ENCODE measurements at regions not wholly inside any gene's neighbourhood (a gene's known extent, or its start where the extent isn't known, plus 50 kb on each side); places are given as distances from the start of the nearest gene placed in this dataset.
A peak's percentile ranks its signal among the peaks of the same experiment; 100 is the strongest.

DNA sequence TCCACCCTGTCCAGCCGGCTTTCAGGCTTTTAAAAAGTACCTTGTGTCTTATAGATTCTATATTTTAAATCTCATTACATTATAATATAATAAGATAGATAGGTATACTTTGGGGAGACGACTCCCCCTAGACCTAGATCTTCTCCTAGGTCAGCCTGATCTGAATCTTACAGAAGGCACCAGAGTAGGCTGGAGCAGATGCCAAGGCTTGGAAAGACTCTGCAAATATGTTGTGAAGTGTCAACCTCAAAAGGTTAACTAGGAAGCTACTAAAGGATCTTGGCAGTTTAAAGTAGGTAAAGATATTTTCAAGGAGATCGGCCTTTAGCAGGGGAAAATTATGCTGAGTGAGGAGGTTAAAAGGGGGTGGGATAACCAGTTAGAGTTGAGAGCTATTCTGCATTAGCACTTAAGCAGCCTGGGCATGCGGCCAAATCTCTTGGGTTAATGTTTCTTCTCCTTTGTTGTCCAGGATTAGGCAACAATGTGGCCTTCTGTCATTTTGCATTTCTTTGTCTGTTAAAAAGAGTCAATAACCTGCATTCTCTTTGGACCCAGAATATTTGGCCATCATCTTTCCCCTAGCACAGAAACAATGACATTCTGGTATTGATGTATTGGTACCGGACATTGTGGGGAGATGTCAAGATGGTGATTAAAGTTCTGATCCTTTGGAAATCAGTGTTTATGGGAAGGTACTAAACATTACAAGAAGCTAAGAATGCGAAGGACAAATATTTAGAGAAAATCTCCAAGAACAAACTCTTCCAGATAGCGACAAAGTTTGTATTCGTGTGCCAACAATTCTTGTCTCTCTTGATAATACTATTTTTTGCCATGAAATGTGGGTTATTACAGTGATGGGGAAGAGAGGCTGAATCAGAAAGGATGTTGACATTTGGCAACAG, 51.2 kb upstream of the DHX40 start (continued):
- TF ChIP-seq, protein P1, sequence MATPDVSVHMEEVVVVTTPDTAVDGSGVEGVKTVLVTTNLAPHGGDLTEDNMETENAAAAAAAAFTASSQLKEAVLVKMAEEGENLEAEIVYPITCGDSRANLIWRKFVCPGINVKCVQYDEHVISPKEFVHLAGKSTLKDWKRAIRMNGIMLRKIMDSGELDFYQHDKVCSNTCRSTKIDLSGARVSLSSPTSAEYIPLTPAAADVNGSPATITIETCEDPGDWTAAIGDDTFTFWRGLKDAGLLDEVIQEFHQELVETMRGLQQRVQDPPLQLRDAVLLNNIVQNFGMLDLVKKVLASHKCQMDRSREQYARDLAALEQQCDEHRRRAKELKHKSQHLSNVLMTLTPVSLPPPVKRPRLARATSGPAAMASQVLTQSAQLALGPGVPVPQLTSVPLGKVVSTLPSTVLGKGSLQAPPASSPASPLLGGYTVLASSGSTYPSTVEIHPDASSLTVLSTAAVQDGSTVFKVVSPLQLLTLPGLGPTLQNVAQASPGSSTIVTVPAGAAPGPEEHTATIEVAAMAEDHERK (CRISPR knock-in tag; IDR thresholded peaks at IDR 0.05; ENCODE audit: low read depth), result no peak
- TF ChIP-seq, protein P2, sequence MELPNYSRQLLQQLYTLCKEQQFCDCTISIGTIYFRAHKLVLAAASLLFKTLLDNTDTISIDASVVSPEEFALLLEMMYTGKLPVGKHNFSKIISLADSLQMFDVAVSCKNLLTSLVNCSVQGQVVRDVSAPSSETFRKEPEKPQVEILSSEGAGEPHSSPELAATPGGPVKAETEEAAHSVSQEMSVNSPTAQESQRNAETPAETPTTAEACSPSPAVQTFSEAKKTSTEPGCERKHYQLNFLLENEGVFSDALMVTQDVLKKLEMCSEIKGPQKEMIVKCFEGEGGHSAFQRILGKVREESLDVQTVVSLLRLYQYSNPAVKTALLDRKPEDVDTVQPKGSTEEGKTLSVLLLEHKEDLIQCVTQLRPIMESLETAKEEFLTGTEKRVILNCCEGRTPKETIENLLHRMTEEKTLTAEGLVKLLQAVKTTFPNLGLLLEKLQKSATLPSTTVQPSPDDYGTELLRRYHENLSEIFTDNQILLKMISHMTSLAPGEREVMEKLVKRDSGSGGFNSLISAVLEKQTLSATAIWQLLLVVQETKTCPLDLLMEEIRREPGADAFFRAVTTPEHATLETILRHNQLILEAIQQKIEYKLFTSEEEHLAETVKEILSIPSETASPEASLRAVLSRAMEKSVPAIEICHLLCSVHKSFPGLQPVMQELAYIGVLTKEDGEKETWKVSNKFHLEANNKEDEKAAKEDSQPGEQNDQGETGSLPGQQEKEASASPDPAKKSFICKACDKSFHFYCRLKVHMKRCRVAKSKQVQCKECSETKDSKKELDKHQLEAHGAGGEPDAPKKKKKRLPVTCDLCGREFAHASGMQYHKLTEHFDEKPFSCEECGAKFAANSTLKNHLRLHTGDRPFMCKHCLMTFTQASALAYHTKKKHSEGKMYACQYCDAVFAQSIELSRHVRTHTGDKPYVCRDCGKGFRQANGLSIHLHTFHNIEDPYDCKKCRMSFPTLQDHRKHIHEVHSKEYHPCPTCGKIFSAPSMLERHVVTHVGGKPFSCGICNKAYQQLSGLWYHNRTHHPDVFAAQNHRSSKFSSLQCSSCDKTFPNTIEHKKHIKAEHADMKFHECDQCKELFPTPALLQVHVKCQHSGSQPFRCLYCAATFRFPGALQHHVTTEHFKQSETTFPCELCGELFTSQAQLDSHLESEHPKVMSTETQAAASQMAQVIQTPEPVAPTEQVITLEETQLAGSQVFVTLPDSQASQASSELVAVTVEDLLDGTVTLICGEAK (IDR thresholded peaks at IDR 0.05), result no peak
- TF ChIP-seq, protein P2 (CRISPR knock-in tag; IDR thresholded peaks at IDR 0.05), result no peak
- TF ChIP-seq ZNF749 (CRISPR knock-in tag; IDR thresholded peaks at IDR 0.05; ENCODE audit: borderline replicate concordance) (peak; percentile 71; the same call in 1 of the 2 replicates), PHF5A (CRISPR knock-in tag; IDR thresholded peaks at IDR 0.05; ENCODE audit: low read depth, unreplicated experiment) (no peak), KAT2B (IDR thresholded peaks at IDR 0.05; ENCODE audit: borderline replicate concordance, low read depth, low read length) (no peak), HMG20B (CRISPR knock-in tag; conservative IDR thresholded peaks at IDR 0.05) (no peak), ZNF10 (CRISPR knock-in tag; IDR thresholded peaks at IDR 0.05; ENCODE audit: borderline replicate concordance, low read depth) (no peak), REPIN1 (CRISPR knock-in tag; IDR thresholded peaks at IDR 0.05; ENCODE audit: borderline replicate concordance, low read depth) (no peak), SALL1 (CRISPR knock-in tag; IDR thresholded peaks at IDR 0.05) (peak; percentile 94; the same call in 1 of the 2 replicates), ATF1 (CRISPR knock-in tag; IDR thresholded peaks at IDR 0.05) (peak; percentile 55; the same call in 1 of the 2 replicates), THAP11 (CRISPR knock-in tag; IDR thresholded peaks at IDR 0.05) (peak; percentile 69), ZNF343 (CRISPR knock-in tag; IDR thresholded peaks at IDR 0.05) (no peak), MED1 (CRISPR knock-in tag; IDR thresholded peaks at IDR 0.05) (peak; percentile 73), EEA1 (CRISPR knock-in tag; IDR thresholded peaks at IDR 0.05; ENCODE audit: borderline replicate concordance) (no peak), MIER3 (CRISPR knock-in tag; IDR thresholded peaks at IDR 0.05; ENCODE audit: borderline replicate concordance) (peak; percentile 94)
